HepG2 (cell line): ENCODE measurements at regions not wholly inside any gene's neighbourhood (a gene's known extent, or its start where the extent isn't known, plus 50 kb on each side); places are given as distances from the start of the nearest gene placed in this dataset.
A peak's percentile ranks its signal among the peaks of the same experiment; 100 is the strongest.

ENCODE experiments used
- ATAC-seq: fragments of 200-7000 bp; cut with Tn5 transposase; 3 replicates; pipeline ENCODE4 v1.9.1; 2020; ENCODE audit warnings: mild to moderate bottlenecking, moderate library complexity
- BruUV-seq: library from RNA; stranded (reverse); fragments of 400-500 nt; replicated peaks from 2 replicates; lab custom pipeline; 2021; lab: Mats Ljungman, UMichigan
- CTCF ChIA-PET: fragments of 300-600 bp; formaldehyde crosslinking; extraction: SDS; loops from one replicate; lab custom pipeline; 2021; ENCODE audit warnings: low total read pairs, inconsistent platforms, low intra/inter-chr PET ratio; lab: Yijun Ruan, JAX
- POLR2A ChIA-PET: fragments of 350-600 bp; sonication (Branson Sonifier 250); formaldehyde crosslinking; loops from one replicate; lab custom pipeline; 2020; ENCODE audit warnings: antibody characterized with exemption, inconsistent platforms; lab: Yijun Ruan, JAX
- DNase-seq: peaks from one replicate; pipeline ENCODE4 v3.0.0-alpha.2; 2015; ENCODE audit warnings: low spot score
- FAIRE-seq: peaks from 3 replicates; lab custom pipeline; 2011; peaks lifted over from hg19 to GRCh38; lab: Jason Lieb, UNC
- H2AFZ ChIP-seq: one replicate; pipeline ENCODE4 v1.6.1; 2011; ENCODE audit warnings: low read length, inconsistent platforms
- H3K27ac ChIP-seq: fragments of 300-600 bp; 3 replicates; pipeline ENCODE4 v1.8.0; 2011; ENCODE audit warnings: mixed run types, mild to moderate bottlenecking, mixed read lengths, low read length, inconsistent platforms; ENCODE audit not compliant: insufficient read depth; ENCODE audit errors: extremely low read length
- H3K27me3 ChIP-seq, 2 experiments: fragments of 200-600 bp in 1 of 2; 2 replicates in 1 of 2; 3 replicates in 1 of 2; pipeline versions ENCODE4 v1.6.0 to v1.8.0; 2011; ENCODE audit warnings: low read length in 2 of 2, mild to moderate bottlenecking in 2 of 2, moderate library complexity in 2 of 2, inconsistent platforms in 1 of 2; ENCODE audit not compliant: insufficient read depth in 2 of 2, control insufficient read depth in 1 of 2
- H3K36me3 ChIP-seq, 2 experiments: fragments of 200-600 bp in 1 of 2; replicated peaks in 1 of 2; 2 replicates in 1 of 2; 3 replicates in 1 of 2; pipeline versions ENCODE4 v1.5.1 to v1.8.0; 2011; ENCODE audit warnings: low read length in 2 of 2, inconsistent platforms in 1 of 2; ENCODE audit not compliant: insufficient read depth in 2 of 2, control insufficient read depth in 1 of 2
- H3K4me1 ChIP-seq: 2 replicates; pipeline ENCODE4 v1.5.1; 2012; ENCODE audit warnings: low read length, inconsistent platforms; ENCODE audit not compliant: insufficient read depth
- H3K4me2 ChIP-seq: 2 replicates; pipeline ENCODE4 v1.6.0; 2011; ENCODE audit warnings: low read depth, low read length, inconsistent platforms
- H3K4me3 ChIP-seq, 3 experiments: fragments of 200-600 bp in 1 of 3; sonication (generic), shearing (Covaris generic) in 1 of 3; replicated peaks in 1 of 3; 2 replicates each; pipeline ENCODE4 v1.5.1; 2011 to 2016; ENCODE audit warnings: low read length in 3 of 3, inconsistent platforms in 2 of 3, low read depth in 2 of 3, mild to moderate bottlenecking in 2 of 3, control low read depth in 1 of 3, mixed read lengths in 1 of 3; ENCODE audit not compliant: insufficient read depth in 1 of 3
- H3K79me2 ChIP-seq: one replicate; pipeline ENCODE4 v1.6.1; 2011; ENCODE audit warnings: low read length, inconsistent platforms; ENCODE audit not compliant: insufficient read depth
- H3K9ac ChIP-seq: 2 replicates; pipeline ENCODE4 v1.6.0; 2011; ENCODE audit warnings: mild to moderate bottlenecking, low read depth, low read length, inconsistent platforms; ENCODE audit not compliant: insufficient read depth
- H3K9me3 ChIP-seq: 2 replicates; pipeline ENCODE4 v1.5.1; 2012; ENCODE audit warnings: mild to moderate bottlenecking, low read length
- H4K20me1 ChIP-seq: 2 replicates; pipeline ENCODE4 v1.6.0; 2011; ENCODE audit warnings: inconsistent platforms, mild to moderate bottlenecking, low read length, moderate library complexity; ENCODE audit not compliant: insufficient read depth
- CREM ChIP-seq, 2 experiments: sonication (generic) in 1 of 2; formaldehyde crosslinking in 1 of 2; IDR thresholded peaks; 2 replicates each; pipeline versions ENCODE4 v1.4.0 to v1.6.1; 2016 to 2020; ENCODE audit warnings: antibody characterized with exemption in 1 of 2, mild to moderate bottlenecking in 1 of 2, missing genetic modification reagents in 1 of 2
- DNMT1 ChIP-seq: sonication (generic); formaldehyde crosslinking; IDR thresholded peaks from 2 replicates; pipeline ENCODE4 v1.5.1; 2020; ENCODE audit warnings: mild to moderate bottlenecking, missing genetic modification reagents
- NFIC ChIP-seq: IDR thresholded peaks from 2 replicates; pipeline ENCODE4 v1.6.1; 2012; ENCODE audit warnings: mild to moderate bottlenecking, low read length, inconsistent platforms
- NR2F6 ChIP-seq, 2 experiments: IDR thresholded peaks; 2 replicates each; pipeline ENCODE4 v1.6.1; 2016; ENCODE audit warnings: antibody characterized with exemption in 1 of 2, mild to moderate bottlenecking in 1 of 2
- RARG ChIP-seq: sonication (generic); formaldehyde crosslinking; IDR thresholded peaks from 2 replicates; pipeline ENCODE4 v1.4.0; 2020; ENCODE audit warnings: low read depth, mild to moderate bottlenecking, missing genetic modification reagents
- U2AF2 ChIP-seq: fragments of 200-400 bp; formaldehyde crosslinking; IDR thresholded peaks from 2 replicates; pipeline ENCODE4 v1.6.1; 2017; ENCODE audit warnings: low read depth, mild to moderate bottlenecking, low read length
- ZBTB33 ChIP-seq: sonication (generic); formaldehyde crosslinking; IDR thresholded peaks from 2 replicates; pipeline ENCODE4 v1.4.0; 2020; ENCODE audit warnings: missing genetic modification reagents
- ZNF251 ChIP-seq: sonication (generic); formaldehyde crosslinking; IDR thresholded peaks from 2 replicates; pipeline ENCODE4 v1.9.0; 2021; ENCODE audit warnings: mild to moderate bottlenecking, missing genetic modification reagents
- ZNF281 ChIP-seq: sonication (generic); formaldehyde crosslinking; IDR thresholded peaks from 2 replicates; pipeline ENCODE4 v1.4.0; 2020; ENCODE audit warnings: missing genetic modification reagents, borderline replicate concordance
- ZNF567 ChIP-seq: sonication (generic); formaldehyde crosslinking; IDR thresholded peaks from 2 replicates; pipeline ENCODE4 v1.8.1; 2023; ENCODE audit warnings: mild to moderate bottlenecking, missing genetic modification reagents, borderline replicate concordance
- ZNF569 ChIP-seq: sonication (generic); formaldehyde crosslinking; IDR thresholded peaks from 2 replicates; pipeline ENCODE4 v1.5.0; 2020; ENCODE audit warnings: mild to moderate bottlenecking, missing genetic modification reagents, moderate library complexity, borderline replicate concordance
- WGBS: methylation state at CpG from one replicate; pipeline ENCODE4 v1.1.6; 2017; ENCODE audit warnings: low lambda C conversion rate; 5-methylcytosine and 5-hydroxymethylcytosine counted together
- in situ Hi-C: cut with HindIII; loops from 2 replicates; pipeline ENCODE4 v1.10.0; 2017; ENCODE audit warnings: low pct_unique_long_range_greater_than_20kb; ENCODE audit not compliant: extremely low pct_ligation_motif_present
- intact Hi-C: fragments of 100-400 bp; cut with micrococcal nuclease; formaldehyde crosslinking; loops from one replicate; pipeline ENCODE4 v1.10.0; 2022; ENCODE audit not compliant: unreplicated experiment
- TF ChIP-seq, protein P1 (sequence below): sonication (generic); formaldehyde crosslinking; IDR thresholded peaks from 2 replicates; pipeline ENCODE4 v1.5.1; 2020; ENCODE audit warnings: mild to moderate bottlenecking, missing genetic modification reagents, moderate library complexity

- TF ChIP-seq NFIC (no peak), ZBTB33 (CRISPR knock-in tag) (no peak)
- TF ChIP-seq, protein P1, sequence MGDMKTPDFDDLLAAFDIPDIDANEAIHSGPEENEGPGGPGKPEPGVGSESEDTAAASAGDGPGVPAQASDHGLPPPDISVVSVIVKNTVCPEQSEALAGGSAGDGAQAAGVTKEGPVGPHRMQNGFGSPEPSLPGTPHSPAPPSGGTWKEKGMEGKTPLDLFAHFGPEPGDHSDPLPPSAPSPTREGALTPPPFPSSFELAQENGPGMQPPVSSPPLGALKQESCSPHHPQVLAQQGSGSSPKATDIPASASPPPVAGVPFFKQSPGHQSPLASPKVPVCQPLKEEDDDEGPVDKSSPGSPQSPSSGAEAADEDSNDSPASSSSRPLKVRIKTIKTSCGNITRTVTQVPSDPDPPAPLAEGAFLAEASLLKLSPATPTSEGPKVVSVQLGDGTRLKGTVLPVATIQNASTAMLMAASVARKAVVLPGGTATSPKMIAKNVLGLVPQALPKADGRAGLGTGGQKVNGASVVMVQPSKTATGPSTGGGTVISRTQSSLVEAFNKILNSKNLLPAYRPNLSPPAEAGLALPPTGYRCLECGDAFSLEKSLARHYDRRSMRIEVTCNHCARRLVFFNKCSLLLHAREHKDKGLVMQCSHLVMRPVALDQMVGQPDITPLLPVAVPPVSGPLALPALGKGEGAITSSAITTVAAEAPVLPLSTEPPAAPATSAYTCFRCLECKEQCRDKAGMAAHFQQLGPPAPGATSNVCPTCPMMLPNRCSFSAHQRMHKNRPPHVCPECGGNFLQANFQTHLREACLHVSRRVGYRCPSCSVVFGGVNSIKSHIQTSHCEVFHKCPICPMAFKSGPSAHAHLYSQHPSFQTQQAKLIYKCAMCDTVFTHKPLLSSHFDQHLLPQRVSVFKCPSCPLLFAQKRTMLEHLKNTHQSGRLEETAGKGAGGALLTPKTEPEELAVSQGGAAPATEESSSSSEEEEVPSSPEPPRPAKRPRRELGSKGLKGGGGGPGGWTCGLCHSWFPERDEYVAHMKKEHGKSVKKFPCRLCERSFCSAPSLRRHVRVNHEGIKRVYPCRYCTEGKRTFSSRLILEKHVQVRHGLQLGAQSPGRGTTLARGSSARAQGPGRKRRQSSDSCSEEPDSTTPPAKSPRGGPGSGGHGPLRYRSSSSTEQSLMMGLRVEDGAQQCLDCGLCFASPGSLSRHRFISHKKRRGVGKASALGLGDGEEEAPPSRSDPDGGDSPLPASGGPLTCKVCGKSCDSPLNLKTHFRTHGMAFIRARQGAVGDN (CRISPR knock-in tag), result no peak
- TF ChIP-seq, all 625 proteins: peak for 0
Observed at GRCh38 chr12:18878676-18879180, 140.8 kb downstream of the CAPZA3 start (continued).

- H4K20me1 ChIP-seq, result no peaks in the 10 kb centered on the region
- no peak overlapping the region for H2AFZ ChIP-seq
- no TSS peak for BruUV-seq
- no peaks in the 10 kb centered on the region for H3K36me3 ChIP-seq
- intact Hi-C loops (loop anchor here (1.0 kb wide), 1 partner anchor 304 kb away; no protein-coding TSS in a partner anchor), in situ Hi-C loops (no loop called here)
- ATAC-seq (peak; percentile 71), FAIRE-seq (no peak), DNase-seq (peak; percentile 5)
- CTCF ChIA-PET, result no interaction called here
- H3K4me1 ChIP-seq, result no peaks in the 10 kb centered on the region
- no peak overlapping the region for H3K9ac ChIP-seq
- 18% methylated on average over 4 of the region's 5 CpGs for WGBS
- POLR2A ChIA-PET, result no interaction called here
- no peak overlapping the region for H3K4me2 ChIP-seq
- H3K4me3 ChIP-seq, result no peak overlapping the region
- H3K27ac ChIP-seq, result no peak overlapping the region
- H3K9me3 ChIP-seq, result no peaks in the 10 kb centered on the region
- H3K79me2 ChIP-seq, result no peaks in the 10 kb centered on the region
- no peaks in the 10 kb centered on the region for H3K27me3 ChIP-seq
- no peak for TF ChIP-seq NR2F6 (IDR thresholded peaks at IDR 0.05)
- TF ChIP-seq NR2F6 (CRISPR knock-in tag; IDR thresholded peaks at IDR 0.05), result no peak
- no peak for TF ChIP-seq ZNF281
- no peak for TF ChIP-seq ZNF567
- TF ChIP-seq RARG (CRISPR knock-in tag), result no peak
- TF ChIP-seq ZNF251 (CRISPR knock-in tag), result no peak
- TF ChIP-seq DNMT1 (CRISPR knock-in tag), result no peak
- TF ChIP-seq ZNF569 (CRISPR knock-in tag), result no peak
- no peak for TF ChIP-seq U2AF2
- no peak for TF ChIP-seq CREM (IDR thresholded peaks at IDR 0.05)
- TF ChIP-seq CREM (CRISPR knock-in tag; IDR thresholded peaks at IDR 0.05), result no peak
Observed at GRCh38 chr12:18882690-18883089, 144.8 kb downstream of the CAPZA3 start.
